HG03175 (cell line): ENCODE measurements at regions not wholly inside any gene's neighbourhood (a gene's known extent, or its start where the extent isn't known, plus 50 kb on each side); places are given as distances from the start of the nearest gene placed in this dataset.

Experiments used
- ATAC-seq: cut with Tn5 transposase; IDR thresholded peaks from one replicate; pipeline ENCODE4 v1.9.1; 2021; ENCODE audit warnings: mild to moderate bottlenecking, moderate library complexity; ENCODE audit not compliant: unreplicated experiment

DNA sequence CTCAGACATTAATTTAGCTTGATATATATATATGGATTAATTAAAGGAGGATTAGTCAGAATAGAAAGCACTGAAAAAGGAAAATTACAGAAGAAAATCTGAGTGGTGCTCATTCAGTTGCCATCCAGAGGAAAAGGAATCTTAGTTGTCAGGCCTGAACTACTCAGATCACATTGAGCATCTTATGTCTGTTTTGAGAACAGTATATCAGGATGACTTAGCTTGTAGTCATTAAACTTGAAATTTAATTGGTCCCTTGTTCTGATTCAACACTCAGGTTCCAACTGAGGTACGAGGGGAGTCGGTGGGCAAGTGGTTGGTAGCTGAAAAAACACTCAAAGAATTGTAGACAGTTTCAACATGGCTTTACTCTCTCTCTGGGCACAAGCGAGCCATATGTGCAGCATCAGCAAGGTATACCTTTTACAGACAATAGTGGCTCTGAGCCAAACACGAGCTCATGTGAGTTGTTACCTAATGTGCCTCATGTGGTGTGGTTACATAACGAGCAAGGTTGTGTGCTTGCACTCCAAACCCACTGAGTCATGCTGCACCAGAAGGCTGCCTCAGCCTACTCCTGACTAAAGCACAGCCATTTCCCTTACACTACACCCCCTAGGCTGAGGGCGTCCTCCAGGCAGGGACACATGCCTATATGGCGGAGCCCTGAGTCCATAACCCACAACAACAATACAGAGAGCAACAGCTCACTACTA is 73.0 kb upstream of the HMGN3 start:
- ATAC-seq = no peak

DNA sequence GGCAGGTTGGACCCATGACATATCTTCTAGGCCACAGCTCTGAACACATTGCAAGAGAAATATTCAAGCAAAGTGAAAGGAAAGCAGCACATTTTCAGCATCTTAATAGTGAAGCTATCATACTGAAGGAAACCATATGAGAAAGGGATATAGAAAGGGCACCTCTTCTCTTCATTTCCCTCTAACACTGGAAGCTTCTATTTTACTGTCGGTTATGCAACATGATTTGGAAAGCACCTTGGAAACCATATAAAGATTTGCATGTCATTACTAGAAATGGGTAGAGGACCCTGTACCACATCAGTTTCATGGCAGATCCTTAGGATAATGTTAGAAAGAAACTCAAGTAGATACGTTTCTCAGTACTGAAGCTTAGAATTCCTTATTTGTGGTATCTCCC is 70.5 kb upstream of the HMGN3 start:
- ATAC-seq = no peak

DNA sequence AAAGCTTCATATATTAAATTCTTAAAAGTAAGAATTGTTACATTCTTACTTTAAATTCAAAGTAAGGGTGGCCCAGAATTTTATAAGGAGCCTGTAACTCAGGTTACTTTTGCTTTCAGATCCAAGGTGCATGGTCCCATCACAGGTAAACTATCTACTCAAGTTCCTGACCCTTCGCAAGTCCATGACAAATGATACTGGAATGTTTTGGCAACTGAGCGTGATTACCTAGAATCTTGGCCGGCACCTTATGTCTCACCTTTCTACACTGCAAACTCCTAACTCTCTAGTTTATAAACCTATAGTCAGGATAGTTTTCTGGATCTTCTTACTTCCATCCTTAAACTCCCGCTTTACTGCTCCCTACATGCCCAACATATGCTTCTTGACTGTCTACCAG is 67.9 kb upstream of the HMGN3 start:
- no peak for ATAC-seq

DNA sequence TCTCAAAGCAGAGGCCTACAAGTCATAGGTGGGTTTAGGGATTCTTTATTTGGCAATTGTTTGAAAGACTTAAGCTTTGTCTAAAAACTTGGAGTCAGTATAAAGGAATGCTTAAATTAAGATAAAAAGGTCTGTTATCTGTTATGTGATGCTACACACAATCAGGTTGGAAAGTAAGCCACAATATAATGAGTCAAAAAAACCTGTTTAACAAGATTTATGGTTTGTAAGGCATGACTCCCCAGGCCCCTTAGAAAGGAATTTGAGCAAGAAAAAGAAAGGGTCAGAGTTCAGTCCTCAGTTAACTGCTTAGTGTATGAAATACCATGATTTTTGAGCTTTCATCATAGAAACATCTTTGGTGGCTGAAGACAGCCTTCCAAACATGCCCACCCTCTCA is 66.8 kb upstream of the HMGN3 start:
- ATAC-seq = no peak

DNA sequence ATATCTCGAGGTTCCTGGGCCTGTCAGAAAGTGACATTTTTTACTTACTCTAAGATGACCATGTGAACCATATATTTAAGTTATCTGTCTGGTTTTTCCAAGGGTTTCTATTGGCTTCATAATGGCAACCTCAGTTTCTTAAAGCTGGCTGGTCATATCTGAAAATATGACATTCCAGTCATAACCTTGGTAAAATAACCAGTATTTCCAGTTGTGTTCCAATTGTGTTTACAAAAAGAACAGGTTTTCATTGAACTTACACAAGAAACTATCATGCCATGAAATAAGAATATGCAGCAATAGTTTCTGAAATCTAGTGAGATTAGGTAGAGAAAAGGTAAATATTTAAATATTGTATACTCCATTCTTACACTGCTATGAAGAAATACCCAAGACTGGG is 61.7 kb upstream of the HMGN3 start:
- ATAC-seq = no peak
